GM19239 (cell line): ENCODE measurements at regions not wholly inside any gene's neighbourhood (a gene's known extent, or its start where the extent isn't known, plus 50 kb on each side); places are given as distances from the start of the nearest gene placed in this dataset.
"Not testable (repeated sequence)": the region's sequence is repeated elsewhere in the genome, so short reads cannot be mapped to it uniquely, and the experiment has no call there.

Experiments used
- DNase-seq: peaks from one replicate; pipeline ENCODE4 v3.0.0; 2011; ENCODE audit warnings: low spot score; ENCODE audit not compliant: insufficient read length
- FAIRE-seq: peaks from 2 replicates; lab custom pipeline; 2011; peaks lifted over from hg19 to GRCh38; lab: Jason Lieb, UNC

GRCh38 chr1:91207691-91208090 lies 185.9 kb upstream of the ZNF644 start:
- DNase-seq, FAIRE-seq: not testable (repeated sequence)

- DNase-seq, FAIRE-seq: not testable (repeated sequence)
These were observed 182.3 kb upstream of the ZNF644 start for GRCh38 chr1:91204150-91204549.

GRCh38 chr1:91201694-91202093 lies 179.9 kb upstream of the ZNF644 start:
- FAIRE-seq (no peak), DNase-seq (no peak)

DNA sequence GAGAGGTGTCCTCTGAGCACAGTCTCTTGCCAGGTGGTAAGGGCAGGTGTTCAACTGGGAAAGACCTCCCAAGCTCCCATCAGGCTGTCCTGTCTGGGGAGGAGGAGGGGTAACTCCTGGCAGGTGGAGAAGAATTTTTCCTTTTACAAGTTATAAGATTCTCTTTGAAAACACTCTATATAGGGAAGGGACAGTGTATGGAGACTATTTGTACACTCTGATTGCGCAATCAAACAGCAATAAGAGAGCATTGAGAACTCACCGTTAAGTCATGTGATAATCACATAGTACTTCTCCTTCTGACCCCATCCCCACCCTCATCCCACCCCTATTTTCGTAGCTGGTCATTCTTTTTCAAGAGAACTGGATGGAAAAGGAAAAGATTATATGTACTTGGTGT lies 179.3 kb upstream of the ZNF644 start:
- FAIRE-seq (no peak), DNase-seq (no peak)

GRCh38 chr1:91200675-91201074 lies 178.8 kb upstream of the ZNF644 start:
- DNase-seq, result no peak
- FAIRE-seq, result no peak

GRCh38 chr1:91199988-91200387 lies 178.2 kb upstream of the ZNF644 start:
- DNase-seq (no peak), FAIRE-seq (no peak)

- no peak for FAIRE-seq
- no peak for DNase-seq
These were observed 169.2 kb upstream of the ZNF644 start for GRCh38 chr1:91190996-91191395.

- DNase-seq (no peak), FAIRE-seq (no peak)
These were observed 167.3 kb upstream of the ZNF644 start for GRCh38 chr1:91189096-91189495.

DNA sequence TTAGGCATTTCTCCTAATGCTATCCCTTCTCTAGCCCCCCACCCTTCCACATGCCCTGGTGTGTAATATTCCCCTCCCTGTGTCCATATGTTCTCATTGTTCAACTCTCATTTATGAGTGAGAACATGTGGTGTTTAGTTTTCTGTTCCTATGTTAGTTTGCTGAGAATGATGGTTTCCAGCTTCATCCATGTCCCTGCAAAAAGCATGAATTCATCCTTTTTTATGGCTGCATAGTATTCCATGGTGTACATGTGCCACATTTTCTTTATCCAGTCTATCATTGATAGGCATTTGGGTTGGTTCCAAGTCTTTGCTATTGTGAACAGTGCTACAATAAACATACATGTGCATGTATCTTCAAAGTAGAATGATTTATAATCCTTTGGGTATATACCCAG lies 161.0 kb upstream of the ZNF644 start:
- DNase-seq, FAIRE-seq: not testable (repeated sequence)

- DNase-seq (no peak), FAIRE-seq (no peak)
These were observed 154.4 kb upstream of the ZNF644 start for GRCh38 chr1:91176250-91176649.

- FAIRE-seq, result no peak
- no peak for DNase-seq
These were observed 152.9 kb upstream of the ZNF644 start for GRCh38 chr1:91174734-91175133.

GRCh38 chr1:91173346-91173890 lies 151.6 kb upstream of the ZNF644 start:
- no peak for FAIRE-seq

GRCh38 chr1:91172541-91172940 lies 150.7 kb upstream of the ZNF644 start:
- FAIRE-seq (no peak), DNase-seq (no peak)

More at GRCh38 chr1:91173346-91173890, 151.6 kb upstream of the ZNF644 start:
- DNase-seq, result no peak

DNA sequence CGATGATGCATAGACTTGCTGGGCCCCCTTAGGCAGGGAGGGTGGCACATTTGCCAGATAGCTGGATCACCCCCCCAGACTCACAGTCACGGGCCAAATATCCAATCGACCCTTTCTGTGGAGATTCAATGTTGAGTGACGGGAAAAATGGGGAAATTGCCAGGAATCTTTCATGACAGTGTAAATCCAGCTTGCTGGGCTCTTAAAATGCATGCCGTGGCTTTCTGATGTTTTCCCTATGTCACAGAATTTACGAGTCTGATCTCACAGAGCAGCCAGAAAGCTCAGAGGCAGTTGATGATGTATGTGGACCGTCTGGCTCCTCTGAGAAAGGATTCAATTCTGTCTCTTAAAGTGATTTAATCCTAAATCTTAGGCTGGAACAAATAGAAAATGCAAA lies 150.1 kb upstream of the ZNF644 start:
- FAIRE-seq (no peak), DNase-seq (no peak)

DNA sequence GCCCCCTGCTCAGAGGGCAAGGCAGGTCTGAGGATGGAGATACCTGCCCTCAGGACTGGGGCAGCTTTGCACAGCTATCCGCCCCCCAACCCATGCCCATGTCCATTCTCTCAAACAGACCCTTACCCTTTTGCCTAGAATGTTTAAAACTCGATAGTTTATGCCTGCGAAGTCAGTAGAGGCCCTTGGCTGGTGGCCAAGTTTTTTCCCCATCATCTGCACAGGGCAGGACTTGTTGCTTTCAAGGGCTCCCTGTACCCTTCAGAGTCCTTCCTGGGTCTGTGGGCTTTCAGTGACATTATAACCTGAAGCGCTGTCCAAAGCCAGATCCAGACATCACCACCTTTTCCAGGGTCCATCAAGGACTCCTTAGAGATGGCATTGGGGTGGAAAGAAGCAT lies 148.7 kb upstream of the ZNF644 start:
- DNase-seq, result no peak
- FAIRE-seq, result no peak

GRCh38 chr1:91166106-91166712 lies 144.4 kb upstream of the ZNF644 start:
- FAIRE-seq (peak; percentile 85), DNase-seq (peak; percentile 19)

DNA sequence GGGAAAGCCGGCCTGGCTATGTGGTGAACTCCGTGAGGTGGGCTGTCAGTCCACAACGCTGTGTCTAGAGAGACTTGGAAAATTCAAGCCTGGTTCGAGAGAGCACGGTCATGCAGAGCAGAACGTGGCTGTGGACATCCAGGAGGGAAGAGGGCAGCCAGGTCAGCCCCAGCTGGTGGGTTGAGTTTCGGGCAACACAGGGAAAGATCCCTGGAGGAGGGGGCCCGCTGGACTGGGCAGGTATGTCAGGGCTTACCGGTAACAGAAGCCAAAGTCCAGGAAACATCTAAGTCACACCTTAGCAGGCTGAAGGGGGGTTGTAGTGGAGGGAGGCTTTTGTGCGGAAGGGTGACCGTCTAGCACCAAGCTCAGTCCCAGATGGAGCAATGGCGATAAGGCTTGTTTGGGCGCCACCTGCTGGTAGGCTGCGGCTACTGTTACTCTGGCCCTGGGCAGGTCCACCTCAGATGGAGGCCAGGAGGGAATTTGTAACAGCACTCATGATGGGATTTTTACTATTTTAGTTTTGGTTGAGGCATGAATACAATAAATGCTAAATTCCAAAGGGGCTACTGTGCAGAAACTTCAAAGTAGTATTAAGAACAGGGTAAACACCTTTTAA lies 143.3 kb upstream of the ZNF644 start:
- FAIRE-seq (peak; percentile 70), DNase-seq (peak; percentile 63)

GRCh38 chr1:91162613-91163012 lies 140.8 kb upstream of the ZNF644 start:
- DNase-seq (no peak), FAIRE-seq (no peak)

- no peak for FAIRE-seq
These were observed 139.9 kb upstream of the ZNF644 start for GRCh38 chr1:91161749-91162148.

GRCh38 chr1:91161166-91161565 lies 139.3 kb upstream of the ZNF644 start:
- FAIRE-seq, result no peak
- no peak for DNase-seq

More at GRCh38 chr1:91161749-91162148, 139.9 kb upstream of the ZNF644 start:
- no peak for DNase-seq

- DNase-seq (no peak), FAIRE-seq (no peak)
These were observed 138.7 kb upstream of the ZNF644 start for GRCh38 chr1:91160363-91161075.
